NCI-H1105 treated with DMSO at 0.1 percent for 48 hours (cell line): ENCODE measurements at regions not wholly inside any gene's neighbourhood (a gene's known extent, or its start where the extent isn't known, plus 50 kb on each side); places are given as distances from the start of the nearest gene placed in this dataset.
"Not testable (repeated sequence)": the region's sequence is repeated elsewhere in the genome, so short reads cannot be mapped to it uniquely, and the experiment has no call there.

Source experiments
- DNase-seq: peaks from one replicate; lab custom pipeline; 2025; lab: John Stamatoyannopoulos, UW

GRCh38 chr1:219092206-219092605 is 81.5 kb upstream of the LYPLAL1 start:
- DNase-seq, result no peak

GRCh38 chr1:219099307-219099706 is 74.4 kb upstream of the LYPLAL1 start:
- DNase-seq, result no peak

GRCh38 chr1:219100059-219100458 is 73.6 kb upstream of the LYPLAL1 start:
- DNase-seq, result no peak

- DNase-seq, result not testable (repeated sequence)
Observed at GRCh38 chr1:219102466-219102865, 71.2 kb upstream of the LYPLAL1 start.

- DNase-seq, result no peak
Observed at GRCh38 chr1:219105893-219106292, 67.8 kb upstream of the LYPLAL1 start.

- no peak for DNase-seq
Observed at GRCh38 chr1:219109424-219110018, 64.2 kb upstream of the LYPLAL1 start.

- DNase-seq, result no peak
Observed at GRCh38 chr1:219113261-219113660, 60.4 kb upstream of the LYPLAL1 start.

- DNase-seq, result no peak
Observed at GRCh38 chr1:219114014-219114413, 59.7 kb upstream of the LYPLAL1 start.

- no peak for DNase-seq
Observed at GRCh38 chr1:219119839-219120238, 53.8 kb upstream of the LYPLAL1 start.

- DNase-seq, result no peak
Observed at GRCh38 chr1:219120624-219121544, 52.8 kb upstream of the LYPLAL1 start.

- no peak for DNase-seq
Observed at GRCh38 chr1:219121679-219122078, 52.0 kb upstream of the LYPLAL1 start.

GRCh38 chr1:219123036-219123435 is 50.6 kb upstream of the LYPLAL1 start:
- DNase-seq, result no peak
